ENCODE measurements at regions not wholly inside any gene's neighbourhood (a gene's known extent, or its start where the extent isn't known, plus 50 kb on each side); places are given as distances from the start of the nearest gene placed in this dataset.

GRCh38 chr2:20917719-20918572 is 95.0 kb upstream of the LDAH start:
- ChIA-PET CTCF (interaction anchor here (1.2 kb wide), 1 partner anchor 18 kb away, joined by 3 read pairs; no protein-coding TSS in a partner anchor), POLR2A (no interaction called here)
- ATAC-seq (ENCODE audit: poor library complexity), result no peak
- Histone ChIP-seq H3K27me3 (ENCODE audit: control insufficient read depth in 1 of 2, insufficient read depth in 2 of 2, low read length in 2 of 2) (no peaks in the 10 kb centered on the region), H3K9me3 (ENCODE audit: control insufficient read depth in 1 of 2, insufficient read depth in 1 of 2, low read length in 2 of 2) (no peaks in the 10 kb centered on the region), H3K36me3 (ENCODE audit: insufficient read depth, low read length) (no peaks in the 10 kb centered on the region), H3K4me1 (ENCODE audit: insufficient read depth, low read length) (no peaks in the 10 kb centered on the region), H3K4me3 (ENCODE audit: low read length) (no peak overlapping the region), H3K27ac (ENCODE audit: low read depth in 1 of 2, low read length in 2 of 2) (no peak overlapping the region)
- peaks cover 56% of the 10 kb centered on the region for H3K27me3 Mint-ChIP-seq
- no peaks in the 10 kb centered on the region for H3K9me3 Mint-ChIP-seq
- no peak for DNase-seq
- no peaks in the 10 kb centered on the region for H3K4me1 Mint-ChIP-seq (ENCODE audit: low read depth)
- intact Hi-C loops (cut with DNase I, micrococcal nuclease), result no loop called here
- no peak for TF ChIP-seq CTCF (IDR thresholded peaks at IDR 0.05)
- H3K36me3 Mint-ChIP-seq (ENCODE audit: low read depth), result no peaks in the 10 kb centered on the region
- no peak overlapping the region for H3K27ac Mint-ChIP-seq
- no peak overlapping the region for H3K4me3 Mint-ChIP-seq

- intact Hi-C loops (cut with DNase I, micrococcal nuclease), result no loop called here
- no peaks in the 10 kb centered on the region for H3K4me1 Mint-ChIP-seq (ENCODE audit: low read depth)
- Histone ChIP-seq H3K4me3 (ENCODE audit: low read length) (no peak overlapping the region), H3K27me3 (ENCODE audit: control insufficient read depth in 1 of 2, insufficient read depth in 2 of 2, low read length in 2 of 2) (no peaks in the 10 kb centered on the region), H3K27ac (ENCODE audit: low read depth in 1 of 2, low read length in 2 of 2) (no peak overlapping the region), H3K36me3 (ENCODE audit: insufficient read depth, low read length) (no peaks in the 10 kb centered on the region), H3K4me1 (ENCODE audit: insufficient read depth, low read length) (no peaks in the 10 kb centered on the region), H3K9me3 (ENCODE audit: control insufficient read depth in 1 of 2, insufficient read depth in 1 of 2, low read length in 2 of 2) (no peaks in the 10 kb centered on the region)
- no peak for TF ChIP-seq CTCF (IDR thresholded peaks at IDR 0.05)
- no peak for ATAC-seq (ENCODE audit: poor library complexity)
- peaks cover 62% of the 10 kb centered on the region for H3K27me3 Mint-ChIP-seq
- POLR2A ChIA-PET, result no interaction called here
- H3K4me3 Mint-ChIP-seq, result no peak overlapping the region
- CTCF ChIA-PET, result interaction anchor here (1.2 kb wide), 1 partner anchor 17 kb away, joined by 3 read pairs; no protein-coding TSS in a partner anchor
- no peak overlapping the region for H3K27ac Mint-ChIP-seq
- no peaks in the 10 kb centered on the region for H3K9me3 Mint-ChIP-seq
- H3K36me3 Mint-ChIP-seq (ENCODE audit: low read depth), result no peaks in the 10 kb centered on the region
- DNase-seq, result no peak
These were observed 94.4 kb upstream of the LDAH start for GRCh38 chr2:20917287-20917660.

GRCh38 chr2:20916604-20917286 is 93.8 kb upstream of the LDAH start:
- Histone ChIP-seq H3K27ac (ENCODE audit: low read depth in 1 of 2, low read length in 2 of 2) (no peak overlapping the region), H3K27me3 (ENCODE audit: control insufficient read depth in 1 of 2, insufficient read depth in 2 of 2, low read length in 2 of 2) (no peaks in the 10 kb centered on the region), H3K4me3 (ENCODE audit: low read length) (no peak overlapping the region), H3K4me1 (ENCODE audit: insufficient read depth, low read length) (no peaks in the 10 kb centered on the region), H3K9me3 (ENCODE audit: control insufficient read depth in 1 of 2, insufficient read depth in 1 of 2, low read length in 2 of 2) (no peaks in the 10 kb centered on the region), H3K36me3 (ENCODE audit: insufficient read depth, low read length) (no peaks in the 10 kb centered on the region)
- no peaks in the 10 kb centered on the region for H3K4me1 Mint-ChIP-seq (ENCODE audit: low read depth)
- DNase-seq (no peak), ATAC-seq (ENCODE audit: poor library complexity) (no peak)
- ChIA-PET CTCF (no interaction called here), POLR2A (no interaction called here)
- H3K4me3 Mint-ChIP-seq, result no peak overlapping the region
- intact Hi-C loops (cut with DNase I, micrococcal nuclease), result no loop called here
- no peak overlapping the region for H3K27ac Mint-ChIP-seq
- no peak for TF ChIP-seq CTCF (IDR thresholded peaks at IDR 0.05)
- no peaks in the 10 kb centered on the region for H3K36me3 Mint-ChIP-seq (ENCODE audit: low read depth)
- H3K9me3 Mint-ChIP-seq, result no peaks in the 10 kb centered on the region
- H3K27me3 Mint-ChIP-seq, result peaks cover 68% of the 10 kb centered on the region

Data from CD4-positive, alpha-beta T cell (primary cell).